Osteoblast (primary cell): ENCODE measurements at regions not wholly inside any gene's neighbourhood (a gene's known extent, or its start where the extent isn't known, plus 50 kb on each side); places are given as distances from the start of the nearest gene placed in this dataset.
A peak's percentile ranks its signal among the peaks of the same experiment; 100 is the strongest.

ENCODE experiments used
- DNase-seq: peaks from one replicate; pipeline ENCODE4 v3.0.0; 2011; ENCODE audit warnings: low spot score, mixed read lengths; ENCODE audit not compliant: insufficient read length; ENCODE audit errors: missing footprints
- H2AFZ ChIP-seq: 2 replicates; pipeline ENCODE4 v1.6.0; 2011; ENCODE audit warnings: mild to moderate bottlenecking, low read length
- H3K27ac ChIP-seq: 2 replicates; pipeline ENCODE4 v1.5.1; 2011; ENCODE audit warnings: mild to moderate bottlenecking, low read depth, low read length, moderate library complexity
- H3K27me3 ChIP-seq: 2 replicates; pipeline ENCODE4 v1.6.0; 2012; ENCODE audit warnings: mild to moderate bottlenecking, control low read depth, inconsistent platforms, low read length, moderate library complexity; ENCODE audit not compliant: insufficient read depth
- H3K36me3 ChIP-seq: 2 replicates; pipeline ENCODE4 v1.5.1; 2011; ENCODE audit warnings: mild to moderate bottlenecking, low read length, control low read depth, moderate library complexity; ENCODE audit not compliant: insufficient read depth
- H3K4me1 ChIP-seq: 2 replicates; pipeline ENCODE4 v1.5.1; 2011; ENCODE audit warnings: mild to moderate bottlenecking, low read length, control low read depth, moderate library complexity; ENCODE audit not compliant: insufficient read depth
- H3K4me2 ChIP-seq: 2 replicates; pipeline ENCODE4 v1.6.0; 2011; ENCODE audit warnings: mild to moderate bottlenecking, low read length; ENCODE audit not compliant: insufficient read depth
- H3K4me3 ChIP-seq: fragments of 200-600 bp; sonication (generic); 3 replicates; pipeline ENCODE4 v1.5.1; 2012; ENCODE audit warnings: mild to moderate bottlenecking, low read length, inconsistent platforms; ENCODE audit not compliant: insufficient read depth
- H3K79me2 ChIP-seq: 2 replicates; pipeline ENCODE4 v1.6.0; 2012; ENCODE audit warnings: mild to moderate bottlenecking, low read length, control low read depth, inconsistent platforms; ENCODE audit not compliant: insufficient read depth
- H3K9me3 ChIP-seq: 2 replicates; pipeline ENCODE4 v1.5.1; 2011; ENCODE audit warnings: low read depth, low read length, control low read depth
- H4K20me1 ChIP-seq: 2 replicates; pipeline ENCODE4 v1.6.0; 2012; ENCODE audit warnings: mild to moderate bottlenecking, low read length, control low read depth; ENCODE audit not compliant: insufficient read depth
- TF ChIP-seq, protein P1 (sequence below): IDR thresholded peaks from 2 replicates; pipeline ENCODE4 v1.5.1; 2011; ENCODE audit warnings: mild to moderate bottlenecking, low read depth, low read length, moderate library complexity; ENCODE audit errors: extremely low read depth

DNA sequence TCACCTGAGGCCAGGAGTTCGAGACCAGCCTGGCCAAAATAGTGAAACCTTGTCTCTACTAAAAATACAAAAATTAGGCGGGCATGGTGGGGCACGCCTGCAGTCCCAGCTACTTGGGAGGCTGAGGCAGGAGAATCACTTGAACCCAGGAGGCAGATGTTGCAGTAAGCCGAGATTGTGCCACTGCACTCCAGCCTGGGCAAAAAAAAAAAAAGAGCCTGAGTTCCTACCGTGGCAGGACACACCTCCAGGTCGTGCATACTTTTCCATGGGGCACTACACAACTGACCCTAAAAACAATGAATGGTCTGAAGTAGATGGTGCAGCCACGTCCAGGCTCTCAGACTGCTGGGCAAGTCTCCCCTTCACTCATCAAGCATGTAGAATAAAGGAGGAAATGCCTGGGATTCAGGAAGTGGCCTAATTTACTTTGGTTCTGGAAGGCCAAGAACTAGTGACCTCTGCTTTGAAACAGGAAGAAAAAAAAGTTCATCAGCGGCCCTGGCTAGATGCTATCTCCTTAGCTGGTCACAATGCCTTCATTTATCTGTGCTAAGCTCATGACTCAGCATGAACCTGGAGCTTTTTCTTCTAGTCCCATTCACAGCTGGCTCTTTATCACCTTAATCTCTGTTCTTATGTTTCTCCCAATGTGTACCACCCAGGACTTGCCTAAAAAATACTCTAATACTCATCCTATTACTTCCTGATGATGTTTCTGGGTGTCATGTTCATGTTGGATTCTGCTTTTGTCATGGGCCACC lies 55.8 kb upstream of the OR6J1 start:
- no peaks in the 10 kb centered on the region for H3K9me3 ChIP-seq
- H3K79me2 ChIP-seq = no peaks in the 10 kb centered on the region
- TF ChIP-seq, protein P1, sequence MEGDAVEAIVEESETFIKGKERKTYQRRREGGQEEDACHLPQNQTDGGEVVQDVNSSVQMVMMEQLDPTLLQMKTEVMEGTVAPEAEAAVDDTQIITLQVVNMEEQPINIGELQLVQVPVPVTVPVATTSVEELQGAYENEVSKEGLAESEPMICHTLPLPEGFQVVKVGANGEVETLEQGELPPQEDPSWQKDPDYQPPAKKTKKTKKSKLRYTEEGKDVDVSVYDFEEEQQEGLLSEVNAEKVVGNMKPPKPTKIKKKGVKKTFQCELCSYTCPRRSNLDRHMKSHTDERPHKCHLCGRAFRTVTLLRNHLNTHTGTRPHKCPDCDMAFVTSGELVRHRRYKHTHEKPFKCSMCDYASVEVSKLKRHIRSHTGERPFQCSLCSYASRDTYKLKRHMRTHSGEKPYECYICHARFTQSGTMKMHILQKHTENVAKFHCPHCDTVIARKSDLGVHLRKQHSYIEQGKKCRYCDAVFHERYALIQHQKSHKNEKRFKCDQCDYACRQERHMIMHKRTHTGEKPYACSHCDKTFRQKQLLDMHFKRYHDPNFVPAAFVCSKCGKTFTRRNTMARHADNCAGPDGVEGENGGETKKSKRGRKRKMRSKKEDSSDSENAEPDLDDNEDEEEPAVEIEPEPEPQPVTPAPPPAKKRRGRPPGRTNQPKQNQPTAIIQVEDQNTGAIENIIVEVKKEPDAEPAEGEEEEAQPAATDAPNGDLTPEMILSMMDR = no peak
- no peaks in the 10 kb centered on the region for H3K4me1 ChIP-seq
- peaks cover 18% of the 10 kb centered on the region for H3K27me3 ChIP-seq
- no peak overlapping the region for H2AFZ ChIP-seq
- no peak for DNase-seq
- H3K27ac ChIP-seq = no peak overlapping the region
- no peak overlapping the region for H3K4me2 ChIP-seq
- no peaks in the 10 kb centered on the region for H3K36me3 ChIP-seq
- H4K20me1 ChIP-seq = no peaks in the 10 kb centered on the region
- H3K4me3 ChIP-seq = no peak overlapping the region

DNA sequence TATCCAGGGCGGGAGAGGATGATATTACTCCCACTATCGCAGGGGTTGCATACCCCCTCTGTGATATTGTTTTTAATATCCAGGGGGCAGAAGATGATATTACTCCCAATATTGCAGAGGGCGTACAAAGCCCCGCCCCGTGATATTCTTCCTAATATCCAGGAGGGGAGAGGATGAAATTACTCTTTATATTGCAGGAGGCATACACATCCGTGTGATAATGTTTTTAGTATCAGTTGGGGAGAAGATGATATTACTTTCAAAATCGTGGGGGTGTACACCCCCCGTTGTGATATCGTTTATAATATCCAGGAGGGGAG lies 52.9 kb upstream of the OXA1L start:
- Histone ChIP-seq H3K36me3 (no peaks in the 10 kb centered on the region), H3K79me2 (no peaks in the 10 kb centered on the region), H3K9me3 (no peaks in the 10 kb centered on the region), H3K4me2 (peak overlapping the region; percentile 60), H3K4me1 (no peaks in the 10 kb centered on the region), H3K27ac (no peak overlapping the region), H3K4me3 (peak overlapping the region; percentile 46), H4K20me1 (no peaks in the 10 kb centered on the region), H3K27me3 (peaks cover 16% of the 10 kb centered on the region), H2AFZ (peak overlapping the region; percentile 81)
- TF ChIP-seq, protein P1 = no peak
- no peak for DNase-seq

DNA sequence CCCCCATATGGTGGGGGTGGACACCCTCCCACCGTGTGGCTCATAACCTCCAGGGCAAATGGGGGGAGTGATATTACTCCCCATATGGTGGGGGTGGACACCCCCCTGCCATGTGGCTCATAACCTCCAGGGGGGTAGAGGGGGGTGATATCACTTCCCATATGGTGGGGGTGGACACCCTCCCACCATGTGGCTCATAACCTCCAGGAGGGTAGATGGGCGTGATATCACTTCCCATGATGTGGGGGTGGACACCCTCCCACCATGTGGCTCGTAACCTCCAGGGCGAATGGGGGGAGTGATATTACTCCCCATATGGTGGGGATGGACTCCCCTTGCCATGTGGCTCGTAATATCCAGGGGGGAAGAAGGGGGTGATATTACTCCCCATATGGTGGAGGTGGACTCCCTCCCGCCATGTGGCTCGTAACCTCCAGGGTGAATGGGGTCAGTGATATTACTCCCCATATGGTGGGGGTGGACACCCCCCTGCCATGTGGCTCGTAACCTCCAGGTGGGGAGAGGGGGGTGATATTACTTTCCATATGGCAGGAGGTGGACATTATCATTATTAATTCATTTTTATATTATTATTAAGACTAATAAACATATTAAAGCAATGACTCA lies 51.2 kb upstream of the OXA1L start:
- TF ChIP-seq, protein P1 = no peak
- DNase-seq = no peak

DNA sequence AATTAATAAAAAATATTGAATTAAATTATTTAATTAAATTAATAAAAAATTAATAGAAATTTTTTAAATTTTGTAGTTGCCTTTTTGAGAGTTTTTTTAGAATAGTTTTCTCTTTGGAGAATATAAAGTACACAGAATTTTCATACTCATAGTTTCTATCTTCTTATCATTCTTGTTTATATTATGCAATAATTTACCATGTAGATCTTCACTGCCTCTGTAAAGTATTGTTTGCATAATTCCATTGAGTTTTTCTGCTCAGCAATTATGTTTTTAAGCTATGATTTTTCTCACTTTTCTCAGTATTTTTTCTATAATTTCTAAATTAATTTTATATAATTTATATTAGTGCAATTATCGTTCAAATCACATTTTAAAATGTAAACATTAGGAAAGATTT lies 50.6 kb upstream of the OXA1L start:
- Histone ChIP-seq H3K4me1 (no peaks in the 10 kb centered on the region), H3K9me3 (no peaks in the 10 kb centered on the region), H3K36me3 (no peaks in the 10 kb centered on the region), H3K4me2 (no peak overlapping the region), H2AFZ (no peak overlapping the region), H3K79me2 (no peaks in the 10 kb centered on the region), H3K4me3 (no peak overlapping the region), H4K20me1 (no peaks in the 10 kb centered on the region), H3K27ac (no peak overlapping the region), H3K27me3 (peaks cover 5% of the 10 kb centered on the region)
- TF ChIP-seq, protein P1 = no peak
- DNase-seq = no peak

More for the DNA sequence above, 51.2 kb upstream of the OXA1L start:
- Histone ChIP-seq H3K79me2 (no peaks in the 10 kb centered on the region), H3K4me2 (no peak overlapping the region), H3K27ac (no peak overlapping the region), H3K4me3 (no peak overlapping the region), H3K27me3 (peaks cover 5% of the 10 kb centered on the region), H2AFZ (no peak overlapping the region), H3K36me3 (no peaks in the 10 kb centered on the region), H3K9me3 (no peaks in the 10 kb centered on the region), H3K4me1 (no peaks in the 10 kb centered on the region), H4K20me1 (no peaks in the 10 kb centered on the region)
